ENCODE measurements at regions not wholly inside any gene's neighbourhood (a gene's known extent, or its start where the extent isn't known, plus 50 kb on each side); places are given as distances from the start of the nearest gene placed in this dataset.

GRCh38 chr9:89793551-89793950 is 188.7 kb downstream of the GADD45G start:
- no peak for DNase-seq (ENCODE audit: low read depth)

GRCh38 chr9:89794918-89795317 is 190.1 kb downstream of the GADD45G start:
- DNase-seq (ENCODE audit: low read depth), result no peak

GRCh38 chr9:89795538-89796195 is 190.9 kb downstream of the GADD45G start:
- DNase-seq (ENCODE audit: low read depth), result no peak

GRCh38 chr9:89796606-89797005 is 191.8 kb downstream of the GADD45G start:
- no peak for DNase-seq (ENCODE audit: low read depth)

GRCh38 chr9:89797255-89797654 is 192.4 kb downstream of the GADD45G start:
- no peak for DNase-seq (ENCODE audit: low read depth)

GRCh38 chr9:89797937-89798455 is 193.2 kb downstream of the GADD45G start:
- no peak for DNase-seq (ENCODE audit: low read depth)

GRCh38 chr9:89798547-89799120 is 193.8 kb downstream of the GADD45G start:
- DNase-seq (ENCODE audit: low read depth), result no peak

GRCh38 chr9:89799221-89799620 is 194.4 kb downstream of the GADD45G start:
- DNase-seq (ENCODE audit: low read depth), result no peak

- DNase-seq (ENCODE audit: low read depth), result no peak
These were observed 195.0 kb downstream of the GADD45G start for GRCh38 chr9:89799766-89800165.

- no peak for DNase-seq (ENCODE audit: low read depth)
These were observed 196.5 kb downstream of the GADD45G start for GRCh38 chr9:89801341-89801740.

GRCh38 chr9:89801742-89802670 is 197.2 kb downstream of the GADD45G start:
- no peak for DNase-seq (ENCODE audit: low read depth)

GRCh38 chr9:89802781-89803355 is 198.1 kb downstream of the GADD45G start:
- DNase-seq (ENCODE audit: low read depth), result no peak

- DNase-seq (ENCODE audit: low read depth), result no peak
These were observed 198.6 kb downstream of the GADD45G start for GRCh38 chr9:89803403-89803802.

- DNase-seq (ENCODE audit: low read depth), result no peak
These were observed 200.1 kb downstream of the GADD45G start for GRCh38 chr9:89804766-89805531.

GRCh38 chr9:89805571-89806292 is 200.9 kb downstream of the GADD45G start:
- DNase-seq (ENCODE audit: low read depth), result no peak

- no peak for DNase-seq (ENCODE audit: low read depth)
These were observed 201.7 kb downstream of the GADD45G start for GRCh38 chr9:89806371-89807100.

- no peak for DNase-seq (ENCODE audit: low read depth)
These were observed 202.2 kb downstream of the GADD45G start for GRCh38 chr9:89807101-89807395.

GRCh38 chr9:89807682-89808075 is 202.9 kb downstream of the GADD45G start:
- no peak for DNase-seq (ENCODE audit: low read depth)

- no peak for DNase-seq (ENCODE audit: low read depth)
These were observed 203.4 kb downstream of the GADD45G start for GRCh38 chr9:89808076-89808755.

GRCh38 chr9:89808756-89809181 is 204.0 kb downstream of the GADD45G start:
- no peak for DNase-seq (ENCODE audit: low read depth)

All from GM04503 (cell line).